ENCODE measurements at regions not wholly inside any gene's neighbourhood (a gene's known extent, or its start where the extent isn't known, plus 50 kb on each side); places are given as distances from the start of the nearest gene placed in this dataset.

- WGBS, result 65% methylated on average over 2 of the region's 2 CpGs
- Histone ChIP-seq H3K4me3 (ENCODE audit: low read depth in 1 of 3, low read length in 3 of 3) (no peak overlapping the region), H3K27me3 (ENCODE audit: control insufficient read depth in 4 of 4, insufficient read depth in 4 of 4, low read length in 3 of 4) (peaks cover 0 to 2% (median 0%) of the 10 kb centered on the region in 4 donors), H3K36me3 (ENCODE audit: control insufficient read depth in 4 of 4, insufficient read depth in 3 of 4, low read depth in 1 of 4, low read length in 3 of 4) (no peaks in the 10 kb centered on the region), H3K9me3 (ENCODE audit: control insufficient read depth in 4 of 4, low read length in 3 of 4) (no peaks in the 10 kb centered on the region), H3K9ac (ENCODE audit: low read depth in 1 of 2, low read length in 2 of 2) (no peak overlapping the region), H3K27ac (ENCODE audit: low read depth in 1 of 2, low read length in 2 of 2) (no peak overlapping the region), H3K4me1 (ENCODE audit: control insufficient read depth in 4 of 4, insufficient read depth in 4 of 4, low read length in 3 of 4) (no peaks in the 10 kb centered on the region)
- TF ChIP-seq HNF4G (IDR thresholded peaks at IDR 0.05) (no peak), REST (IDR thresholded peaks at IDR 0.05) (no peak), TAF1 (conservative IDR thresholded peaks at IDR 0.05) (no peak), FOXA1 (IDR thresholded peaks at IDR 0.05) (no peak), HNF4A (conservative IDR thresholded peaks at IDR 0.05) (no peak), SP1 (IDR thresholded peaks at IDR 0.05) (no peak), EGR1 (IDR thresholded peaks at IDR 0.05; ENCODE audit: low read depth in 2 of 2) (no peak), NR2F2 (IDR thresholded peaks at IDR 0.05) (no peak), YY1 (IDR thresholded peaks at IDR 0.05) (no peak), RXRA (IDR thresholded peaks at IDR 0.05) (no peak), GABPA (IDR thresholded peaks at IDR 0.05 in 1 of 2, conservative IDR thresholded peaks at IDR 0.05 in 1 of 2) (no peak), RAD21 (IDR thresholded peaks at IDR 0.05) (no peak), CTCF (IDR thresholded peaks at IDR 0.05; ENCODE audit: low read depth, low read length, missing input control) (no peak), FOXA2 (IDR thresholded peaks at IDR 0.05) (no peak), JUND (IDR thresholded peaks at IDR 0.05) (no peak)
- TF ChIP-seq, protein P1, sequence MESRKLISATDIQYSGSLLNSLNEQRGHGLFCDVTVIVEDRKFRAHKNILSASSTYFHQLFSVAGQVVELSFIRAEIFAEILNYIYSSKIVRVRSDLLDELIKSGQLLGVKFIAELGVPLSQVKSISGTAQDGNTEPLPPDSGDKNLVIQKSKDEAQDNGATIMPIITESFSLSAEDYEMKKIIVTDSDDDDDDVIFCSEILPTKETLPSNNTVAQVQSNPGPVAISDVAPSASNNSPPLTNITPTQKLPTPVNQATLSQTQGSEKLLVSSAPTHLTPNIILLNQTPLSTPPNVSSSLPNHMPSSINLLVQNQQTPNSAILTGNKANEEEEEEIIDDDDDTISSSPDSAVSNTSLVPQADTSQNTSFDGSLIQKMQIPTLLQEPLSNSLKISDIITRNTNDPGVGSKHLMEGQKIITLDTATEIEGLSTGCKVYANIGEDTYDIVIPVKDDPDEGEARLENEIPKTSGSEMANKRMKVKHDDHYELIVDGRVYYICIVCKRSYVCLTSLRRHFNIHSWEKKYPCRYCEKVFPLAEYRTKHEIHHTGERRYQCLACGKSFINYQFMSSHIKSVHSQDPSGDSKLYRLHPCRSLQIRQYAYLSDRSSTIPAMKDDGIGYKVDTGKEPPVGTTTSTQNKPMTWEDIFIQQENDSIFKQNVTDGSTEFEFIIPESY (IDR thresholded peaks at IDR 0.05), result no peak
- TF ChIP-seq, protein P2, sequence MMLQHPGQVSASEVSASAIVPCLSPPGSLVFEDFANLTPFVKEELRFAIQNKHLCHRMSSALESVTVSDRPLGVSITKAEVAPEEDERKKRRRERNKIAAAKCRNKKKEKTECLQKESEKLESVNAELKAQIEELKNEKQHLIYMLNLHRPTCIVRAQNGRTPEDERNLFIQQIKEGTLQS (IDR thresholded peaks at IDR 0.05), result no peak
- TF ChIP-seq, protein P3, sequence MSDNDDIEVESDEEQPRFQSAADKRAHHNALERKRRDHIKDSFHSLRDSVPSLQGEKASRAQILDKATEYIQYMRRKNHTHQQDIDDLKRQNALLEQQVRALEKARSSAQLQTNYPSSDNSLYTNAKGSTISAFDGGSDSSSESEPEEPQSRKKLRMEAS (IDR thresholded peaks at IDR 0.05), result no peak
- no peak for DNase-seq (ENCODE audit: low spot score)
These were observed 68.9 kb downstream of the IFI44 start for GRCh38 chr1:78718566-78718965.
